Activated CD4-positive, alpha-beta memory T cell treated with anti-CD3 and anti-CD28 coated beads, Interleukin-2, amount 10 ng/mL, durations not matched to agents 7 days and 5 days (primary cell): ENCODE measurements at regions not wholly inside any gene's neighbourhood (a gene's known extent, or its start where the extent isn't known, plus 50 kb on each side); places are given as distances from the start of the nearest gene placed in this dataset.

ENCODE experiments used
- CTCF ChIA-PET: fragments of 350-600 bp; sonication (Branson Sonifier 250); formaldehyde crosslinking; loops from one replicate; lab custom pipeline; 2021; ENCODE audit warnings: antibody characterized with exemption, inconsistent platforms; lab: Charles Lee
- POLR2A ChIA-PET: fragments of 350-600 bp; sonication (Branson Sonifier 250); formaldehyde crosslinking; loops from one replicate; lab custom pipeline; 2021; ENCODE audit warnings: antibody characterized with exemption; lab: Charles Lee
- DNase-seq: peaks from one replicate; pipeline ENCODE4 v3.0.0-alpha.2; 2020
- H3K27ac Mint-ChIP-seq: one replicate; pipeline ENCODE4 v1.8.0; 2021; ENCODE audit warnings: mild to moderate bottlenecking, mixed read lengths
- H3K27me3 Mint-ChIP-seq: one replicate; pipeline ENCODE4 v1.8.0; 2021; ENCODE audit warnings: mixed read lengths
- H3K36me3 Mint-ChIP-seq: one replicate; pipeline ENCODE4 v1.8.0; 2021; ENCODE audit warnings: low read depth, mixed read lengths
- H3K4me1 Mint-ChIP-seq: one replicate; pipeline ENCODE4 v1.8.0; 2021; ENCODE audit warnings: mixed read lengths
- H3K4me3 Mint-ChIP-seq: one replicate; pipeline ENCODE4 v1.8.0; 2021; ENCODE audit warnings: mild to moderate bottlenecking, mixed read lengths
- H3K9me3 Mint-ChIP-seq: one replicate; pipeline ENCODE4 v1.8.0; 2021; ENCODE audit warnings: mixed read lengths

- CTCF ChIA-PET, result no interaction called here
- H3K9me3 Mint-ChIP-seq, result no peaks in the 10 kb centered on the region
- no peak overlapping the region for H3K4me3 Mint-ChIP-seq
- peaks cover 2% of the 10 kb centered on the region for H3K4me1 Mint-ChIP-seq
- peaks cover 4% of the 10 kb centered on the region for H3K27me3 Mint-ChIP-seq
- POLR2A ChIA-PET, result no interaction called here
- no peaks in the 10 kb centered on the region for H3K36me3 Mint-ChIP-seq
- H3K27ac Mint-ChIP-seq, result no peak overlapping the region
- no peak for DNase-seq
Measured at GRCh38 chr4:74535512-74535911, 90.6 kb downstream of the AREG start.

- peaks cover 4% of the 10 kb centered on the region for H3K27me3 Mint-ChIP-seq
- POLR2A ChIA-PET, result no interaction called here
- no peaks in the 10 kb centered on the region for H3K36me3 Mint-ChIP-seq
- no peaks in the 10 kb centered on the region for H3K9me3 Mint-ChIP-seq
- H3K4me1 Mint-ChIP-seq, result peaks cover 2% of the 10 kb centered on the region
- DNase-seq, result no peak
- H3K27ac Mint-ChIP-seq, result no peak overlapping the region
- no peak overlapping the region for H3K4me3 Mint-ChIP-seq
- CTCF ChIA-PET, result no interaction called here
Measured at GRCh38 chr4:74536557-74536956, 91.6 kb downstream of the AREG start.

GRCh38 chr4:74537459-74537858 is 92.5 kb downstream of the AREG start:
- H3K4me1 Mint-ChIP-seq, result no peaks in the 10 kb centered on the region
- no peaks in the 10 kb centered on the region for H3K36me3 Mint-ChIP-seq
- ChIA-PET POLR2A (no interaction called here), CTCF (no interaction called here)
- H3K27me3 Mint-ChIP-seq, result peaks cover 4% of the 10 kb centered on the region
- DNase-seq, result no peak
- no peaks in the 10 kb centered on the region for H3K9me3 Mint-ChIP-seq
- no peak overlapping the region for H3K27ac Mint-ChIP-seq
- no peak overlapping the region for H3K4me3 Mint-ChIP-seq

- Mint-ChIP-seq H3K27me3 (peaks cover 4% of the 10 kb centered on the region), H3K9me3 (no peaks in the 10 kb centered on the region), H3K36me3 (no peaks in the 10 kb centered on the region), H3K4me3 (no peak overlapping the region), H3K4me1 (peaks cover 6% of the 10 kb centered on the region), H3K27ac (no peak overlapping the region)
- no peak for DNase-seq
- ChIA-PET POLR2A (no interaction called here), CTCF (interaction anchor here (1.4 kb wide), 1 partner anchor 136 kb away, joined by 4 read pairs; no protein-coding TSS in a partner anchor)
Measured at GRCh38 chr4:74539044-74539790, 94.3 kb downstream of the AREG start.

- no peaks in the 10 kb centered on the region for H3K36me3 Mint-ChIP-seq
- ChIA-PET CTCF (interaction anchor here (1.0 to 1.4 kb wide), 2 partner anchors 9 to 135 kb away, joined by 3 to 4 read pairs; no protein-coding TSS in a partner anchor), POLR2A (no interaction called here)
- no peaks in the 10 kb centered on the region for H3K9me3 Mint-ChIP-seq
- no peak overlapping the region for H3K4me3 Mint-ChIP-seq
- H3K27me3 Mint-ChIP-seq, result peaks cover 4% of the 10 kb centered on the region
- H3K27ac Mint-ChIP-seq, result no peak overlapping the region
- H3K4me1 Mint-ChIP-seq, result peaks cover 6% of the 10 kb centered on the region
- no peak for DNase-seq
Measured at GRCh38 chr4:74540193-74540592, 95.3 kb downstream of the AREG start.

GRCh38 chr4:74541667-74542066 is 96.7 kb downstream of the AREG start:
- ChIA-PET CTCF (no interaction called here), POLR2A (no interaction called here)
- no peak for DNase-seq
- Mint-ChIP-seq H3K27me3 (peaks cover 4% of the 10 kb centered on the region), H3K27ac (no peak overlapping the region), H3K36me3 (no peaks in the 10 kb centered on the region), H3K9me3 (no peaks in the 10 kb centered on the region), H3K4me1 (peaks cover 6% of the 10 kb centered on the region), H3K4me3 (no peak overlapping the region)

- no peak overlapping the region for H3K4me3 Mint-ChIP-seq
- no peak for DNase-seq
- ChIA-PET POLR2A (no interaction called here), CTCF (interaction anchor here (3.6 kb wide), 1 partner anchor 11 kb away, joined by 10 read pairs; no protein-coding TSS in a partner anchor)
- no peak overlapping the region for H3K27ac Mint-ChIP-seq
- no peaks in the 10 kb centered on the region for H3K36me3 Mint-ChIP-seq
- H3K27me3 Mint-ChIP-seq, result peaks cover 4% of the 10 kb centered on the region
- H3K4me1 Mint-ChIP-seq, result peaks cover 6% of the 10 kb centered on the region
- H3K9me3 Mint-ChIP-seq, result no peaks in the 10 kb centered on the region
Measured at GRCh38 chr4:74543231-74543781, 98.4 kb downstream of the AREG start.

GRCh38 chr4:74543983-74544382 is 99.0 kb downstream of the AREG start:
- Mint-ChIP-seq H3K9me3 (no peaks in the 10 kb centered on the region), H3K4me1 (peaks cover 6% of the 10 kb centered on the region), H3K27me3 (peaks cover 4% of the 10 kb centered on the region), H3K4me3 (no peak overlapping the region), H3K36me3 (no peaks in the 10 kb centered on the region), H3K27ac (no peak overlapping the region)
- no peak for DNase-seq
- CTCF ChIA-PET, result interaction anchor here (3.6 kb wide), 1 partner anchor 11 kb away, joined by 10 read pairs; no protein-coding TSS in a partner anchor
- POLR2A ChIA-PET, result no interaction called here

GRCh38 chr4:74544655-74545361 is 99.9 kb downstream of the AREG start:
- H3K9me3 Mint-ChIP-seq, result no peaks in the 10 kb centered on the region
- no peak overlapping the region for H3K4me3 Mint-ChIP-seq
- ChIA-PET CTCF (interaction anchor here (0.7 to 3.6 kb wide), 2 partner anchors 12 to 279 kb away, joined by 3 to 10 read pairs; no protein-coding TSS in a partner anchor), POLR2A (no interaction called here)
- peaks cover 4% of the 10 kb centered on the region for H3K27me3 Mint-ChIP-seq
- peaks cover 6% of the 10 kb centered on the region for H3K4me1 Mint-ChIP-seq
- no peaks in the 10 kb centered on the region for H3K36me3 Mint-ChIP-seq
- no peak for DNase-seq
- H3K27ac Mint-ChIP-seq, result no peak overlapping the region

- ChIA-PET CTCF (interaction anchor here (0.7 to 3.6 kb wide), 2 partner anchors 13 to 278 kb away, joined by 3 to 10 read pairs; no protein-coding TSS in a partner anchor), POLR2A (no interaction called here)
- no peaks in the 10 kb centered on the region for H3K36me3 Mint-ChIP-seq
- no peak overlapping the region for H3K4me3 Mint-ChIP-seq
- H3K27ac Mint-ChIP-seq, result no peak overlapping the region
- no peaks in the 10 kb centered on the region for H3K9me3 Mint-ChIP-seq
- peaks cover 6% of the 10 kb centered on the region for H3K4me1 Mint-ChIP-seq
- peaks cover 4% of the 10 kb centered on the region for H3K27me3 Mint-ChIP-seq
- DNase-seq, result no peak
Measured at GRCh38 chr4:74545448-74545847, 100.5 kb downstream of the AREG start.

GRCh38 chr4:74546057-74546456 is 101.1 kb downstream of the AREG start:
- no peaks in the 10 kb centered on the region for H3K9me3 Mint-ChIP-seq
- DNase-seq, result no peak
- ChIA-PET POLR2A (no interaction called here), CTCF (no interaction called here)
- H3K4me1 Mint-ChIP-seq, result peaks cover 6% of the 10 kb centered on the region
- H3K36me3 Mint-ChIP-seq, result no peaks in the 10 kb centered on the region
- no peak overlapping the region for H3K4me3 Mint-ChIP-seq
- peaks cover 4% of the 10 kb centered on the region for H3K27me3 Mint-ChIP-seq
- H3K27ac Mint-ChIP-seq, result no peak overlapping the region

- Mint-ChIP-seq H3K9me3 (no peaks in the 10 kb centered on the region), H3K4me1 (peaks cover 6% of the 10 kb centered on the region), H3K4me3 (no peak overlapping the region), H3K27me3 (peaks cover under 1% of the 10 kb centered on the region), H3K36me3 (no peaks in the 10 kb centered on the region), H3K27ac (no peak overlapping the region)
- no peak for DNase-seq
- ChIA-PET CTCF (no interaction called here), POLR2A (no interaction called here)
Measured at GRCh38 chr4:74547042-74547441, 102.1 kb downstream of the AREG start.

- ChIA-PET POLR2A (no interaction called here), CTCF (no interaction called here)
- DNase-seq, result no peak
- no peaks in the 10 kb centered on the region for H3K27me3 Mint-ChIP-seq
- no peak overlapping the region for H3K4me3 Mint-ChIP-seq
- no peak overlapping the region for H3K27ac Mint-ChIP-seq
- no peaks in the 10 kb centered on the region for H3K9me3 Mint-ChIP-seq
- no peaks in the 10 kb centered on the region for H3K36me3 Mint-ChIP-seq
- no peaks in the 10 kb centered on the region for H3K4me1 Mint-ChIP-seq
Measured at GRCh38 chr4:74548561-74548960, 103.6 kb downstream of the AREG start.
